ENCODE measurements at regions not wholly inside any gene's neighbourhood (a gene's known extent, or its start where the extent isn't known, plus 50 kb on each side); places are given as distances from the start of the nearest gene placed in this dataset.

- no peak overlapping the region for H2AFZ ChIP-seq (ENCODE audit: low read depth, low read length, poor library complexity, severe bottlenecking)
- peak; percentile 82 for ATAC-seq
- H4K20me1 ChIP-seq (ENCODE audit: insufficient read depth) = no peaks in the 10 kb centered on the region
- no peaks in the 10 kb centered on the region for H3K9me3 ChIP-seq (ENCODE audit: control insufficient read depth in 1 of 2, insufficient read depth in 1 of 2, low read depth in 1 of 2, low read length in 2 of 2)
- no peak overlapping the region for H3K27ac ChIP-seq (ENCODE audit: low read depth, low read length)
- no peaks in the 10 kb centered on the region for H3K36me3 ChIP-seq (ENCODE audit: control insufficient read depth in 1 of 2, insufficient read depth in 2 of 2, low read length in 2 of 2)
- CTCF ChIA-PET = no interaction called here
- no peaks in the 10 kb centered on the region for H3K27me3 ChIP-seq (ENCODE audit: insufficient read depth, low read length)
- TF ChIP-seq JUND (IDR thresholded peaks at IDR 0.05) = no peak
- TF ChIP-seq SP1 (IDR thresholded peaks at IDR 0.05; ENCODE audit: low read depth) = no peak
- no peak for TF ChIP-seq YY1 (IDR thresholded peaks at IDR 0.05; ENCODE audit: extremely low read depth, insufficient replicate concordance, low read depth, low read length)
- no peak for TF ChIP-seq CBX3 (IDR thresholded peaks at IDR 0.05; ENCODE audit: low read depth)
- no peak for TF ChIP-seq EZH2phosphoT487 (IDR thresholded peaks at IDR 0.05; ENCODE audit: borderline replicate concordance)
- TF ChIP-seq CTCF (IDR thresholded peaks at IDR 0.05 in 2 of 3, conservative IDR thresholded peaks at IDR 0.05 in 1 of 3; ENCODE audit: borderline replicate concordance in 1 of 3, insufficient read depth in 1 of 3, low read depth in 2 of 3, low read length in 2 of 3) = peak in 2 of 3 experiments; percentile 8 to 15; a peak in 1 of 6 replicates
- BruUV-seq (replicated peaks) = no TSS peak
- intact Hi-C loops (cut with micrococcal nuclease) = no loop called here
- no peaks in the 10 kb centered on the region for H3K79me2 ChIP-seq (ENCODE audit: insufficient read depth, low read length)
- H3K4me2 ChIP-seq (ENCODE audit: low read length) = no peak overlapping the region
- RAD21 ChIA-PET (ENCODE audit: low non-redundant PET in 1 of 2, low total read pairs in 2 of 2, uncharacterized antibody in 2 of 2, unreplicated experiment in 2 of 2) = no interaction called here
- H3K4me1 ChIP-seq (ENCODE audit: control insufficient read depth in 1 of 2, insufficient read depth in 2 of 2, low read length in 2 of 2) = no peaks in the 10 kb centered on the region
- no peaks in the 10 kb centered on the region for H3K9me2 ChIP-seq (ENCODE audit: insufficient read depth)
- no peak overlapping the region for H3K9ac ChIP-seq (ENCODE audit: low read length)
- DNase-seq (ENCODE audit: low read depth, low spot score) = peak; percentile 13
- H3K4me3 ChIP-seq (replicated peaks in 1 of 2; ENCODE audit: low read depth in 1 of 2, low read length in 2 of 2) = no peak overlapping the region
- POLR2A ChIA-PET = no interaction called here
Measured at GRCh38 chr1:232725305-232726047, 79.7 kb upstream of the MAP10 start.
